ENCODE measurements at regions not wholly inside any gene's neighbourhood (a gene's known extent, or its start where the extent isn't known, plus 50 kb on each side); places are given as distances from the start of the nearest gene placed in this dataset.

GRCh38 chr18:22683196-22683676 is 249.9 kb upstream of the RBBP8 start:
- Mint-ChIP-seq H3K9me3 (peaks cover 0 to 9% (median 2%) of the 10 kb centered on the region in 7 donors), H3K27ac (no peak overlapping the region), H3K4me3 (no peak overlapping the region), H3K27me3 (ENCODE audit: low read depth in 3 of 3) (peaks cover 0 to 2% (median 0%) of the 10 kb centered on the region in 3 donors), H3K36me3 (no peaks in the 10 kb centered on the region), H3K4me1 (no peaks in the 10 kb centered on the region)
- Histone ChIP-seq H4K20me1 (ENCODE audit: insufficient read depth, low read length) (no peaks in the 10 kb centered on the region), H3K36me3 (replicated peaks in 1 of 2; ENCODE audit: control insufficient read depth in 1 of 2, insufficient read depth in 2 of 2, low read length in 2 of 2) (no peaks in the 10 kb centered on the region), H3K4me3 (replicated peaks in 1 of 3; ENCODE audit: low read depth in 2 of 3, low read length in 3 of 3) (no peak overlapping the region), H3K27ac (ENCODE audit: low read depth in 1 of 2, low read length in 2 of 2) (no peak overlapping the region), H2AFZ (ENCODE audit: insufficient read depth, low read depth, low read length, poor library complexity, severe bottlenecking) (no peak overlapping the region), H3K4me1 (ENCODE audit: control insufficient read depth in 1 of 2, insufficient read depth in 2 of 2, low read length in 2 of 2) (no peaks in the 10 kb centered on the region), H3K27me3 (ENCODE audit: control insufficient read depth in 2 of 2, insufficient read depth in 2 of 2, low read length in 2 of 2) (no peaks in the 10 kb centered on the region), H3K4me2 (replicated peaks; ENCODE audit: extremely low read depth, low read length, poor library complexity, severe bottlenecking) (no peak overlapping the region), H3K9ac (ENCODE audit: insufficient read depth, low read length, poor library complexity, severe bottlenecking) (no peak overlapping the region), H3K79me2 (ENCODE audit: insufficient read depth, low read length) (no peaks in the 10 kb centered on the region), H3K9me3 (replicated peaks in 1 of 2; ENCODE audit: control insufficient read depth in 1 of 2, insufficient read depth in 1 of 2, low read length in 2 of 2) (peaks cover 0 to 7% of the 10 kb centered on the region in 2 donors)
- intact Hi-C loops (cut with micrococcal nuclease), result no loop called here
- no peak for DNase-seq
- TF ChIP-seq CTCF (IDR thresholded peaks at IDR 0.05), result no peak
- WGBS (ENCODE audit: insufficient coverage), result 94% methylated on average over 7 of the region's 9 CpGs

GRCh38 chr18:22683786-22684185 is 249.3 kb upstream of the RBBP8 start:
- H3K36me3 Mint-ChIP-seq, result no peaks in the 10 kb centered on the region
- Histone ChIP-seq H3K4me2 (replicated peaks; ENCODE audit: extremely low read depth, low read length, poor library complexity, severe bottlenecking) (no peak overlapping the region), H3K4me3 (replicated peaks in 1 of 3; ENCODE audit: low read depth in 2 of 3, low read length in 3 of 3) (no peak overlapping the region), H3K27ac (ENCODE audit: low read depth in 1 of 2, low read length in 2 of 2) (no peak overlapping the region), H4K20me1 (ENCODE audit: insufficient read depth, low read length) (no peaks in the 10 kb centered on the region), H3K79me2 (ENCODE audit: insufficient read depth, low read length) (no peaks in the 10 kb centered on the region), H3K9me3 (replicated peaks in 1 of 2; ENCODE audit: control insufficient read depth in 1 of 2, insufficient read depth in 1 of 2, low read length in 2 of 2) (peaks cover 0 to 7% of the 10 kb centered on the region in 2 donors), H3K36me3 (replicated peaks in 1 of 2; ENCODE audit: control insufficient read depth in 1 of 2, insufficient read depth in 2 of 2, low read length in 2 of 2) (no peaks in the 10 kb centered on the region), H3K27me3 (ENCODE audit: control insufficient read depth in 2 of 2, insufficient read depth in 2 of 2, low read length in 2 of 2) (no peaks in the 10 kb centered on the region), H2AFZ (ENCODE audit: insufficient read depth, low read depth, low read length, poor library complexity, severe bottlenecking) (no peak overlapping the region), H3K4me1 (ENCODE audit: control insufficient read depth in 1 of 2, insufficient read depth in 2 of 2, low read length in 2 of 2) (no peaks in the 10 kb centered on the region), H3K9ac (ENCODE audit: insufficient read depth, low read length, poor library complexity, severe bottlenecking) (no peak overlapping the region)
- no peak for DNase-seq
- H3K9me3 Mint-ChIP-seq, result peaks cover 0 to 9% (median 2%) of the 10 kb centered on the region in 7 donors
- no peak for TF ChIP-seq CTCF (IDR thresholded peaks at IDR 0.05)
- H3K27ac Mint-ChIP-seq, result no peak overlapping the region
- no peaks in the 10 kb centered on the region for H3K4me1 Mint-ChIP-seq
- intact Hi-C loops (cut with micrococcal nuclease), result no loop called here
- WGBS (ENCODE audit: insufficient coverage), result no CpG with 5 or more reads among the region's 2 CpGs
- no peak overlapping the region for H3K4me3 Mint-ChIP-seq
- peaks cover 0 to 2% (median 0%) of the 10 kb centered on the region in 3 donors for H3K27me3 Mint-ChIP-seq (ENCODE audit: low read depth in 3 of 3)

Measured in CD14-positive monocyte (primary cell).